Stimulated activated CD4-positive, alpha-beta T cell treated with anti-CD3 and anti-CD28 coated beads, Interleukin-15, amount 100 ng/mL, for 1 hour (primary cell): ENCODE measurements at regions not wholly inside any gene's neighbourhood (a gene's known extent, or its start where the extent isn't known, plus 50 kb on each side); places are given as distances from the start of the nearest gene placed in this dataset.

ENCODE experiments used
- DNase-seq, 2 donors: peaks; one replicate each; pipeline ENCODE4 v3.0.0-alpha.2; 2020; ENCODE audit warnings: low read depth in 1 of 2, low spot score in 1 of 2

DNA sequence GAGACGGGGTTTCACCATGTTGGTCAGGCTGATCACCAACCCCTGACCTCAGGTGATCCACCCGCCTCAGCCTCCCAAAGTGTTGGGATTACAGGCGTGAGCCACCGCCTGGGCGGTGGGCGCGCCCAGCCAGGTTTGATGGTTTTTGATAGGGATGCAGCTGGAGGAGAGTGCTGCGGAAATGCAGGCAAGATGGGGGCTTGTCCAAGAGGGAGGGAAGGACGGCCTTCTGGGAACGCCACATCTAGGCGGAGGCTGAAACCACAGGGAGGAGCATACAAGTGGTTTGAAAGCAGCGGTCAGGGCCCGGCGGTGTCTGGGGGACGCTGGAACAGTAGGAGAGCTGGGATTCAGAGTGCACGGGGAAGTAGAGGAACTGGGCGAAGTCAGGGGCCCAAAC, 134.6 kb downstream of the VRK1 start:
- DNase-seq, result no peak

DNA sequence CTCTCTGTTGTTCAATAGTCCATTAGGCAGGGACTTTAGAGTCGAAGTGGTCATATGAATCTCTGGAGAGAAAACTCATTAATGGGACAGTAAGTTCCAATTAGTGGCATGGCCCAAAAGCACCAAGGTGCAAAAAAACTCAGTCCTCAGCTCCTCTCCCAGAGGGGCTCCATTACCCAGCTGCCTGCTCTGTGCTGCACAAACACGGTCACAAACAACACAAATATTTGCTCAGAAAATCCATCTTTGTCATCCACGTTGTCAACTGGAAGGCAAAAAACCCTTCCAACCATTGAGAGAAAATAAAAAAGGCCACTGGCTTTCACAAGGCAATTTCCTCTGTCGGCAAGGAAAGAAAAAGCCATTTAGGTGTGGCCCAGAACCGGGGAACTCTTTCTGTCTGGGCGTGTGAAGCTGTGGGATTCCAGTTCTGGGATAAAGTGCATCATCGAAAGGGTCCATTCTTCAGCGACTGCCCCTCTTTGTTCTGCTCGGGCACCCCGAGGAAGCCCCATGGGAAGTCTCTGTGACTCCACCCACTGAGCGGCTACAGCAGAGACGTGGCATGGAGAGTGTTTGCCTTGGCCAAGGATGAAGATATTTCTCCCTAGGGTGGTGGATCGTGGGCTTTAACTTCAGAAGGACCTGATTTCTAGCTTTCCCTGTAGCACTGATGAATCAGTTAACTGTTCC, 137.6 kb downstream of the VRK1 start:
- DNase-seq, result no peak

DNA sequence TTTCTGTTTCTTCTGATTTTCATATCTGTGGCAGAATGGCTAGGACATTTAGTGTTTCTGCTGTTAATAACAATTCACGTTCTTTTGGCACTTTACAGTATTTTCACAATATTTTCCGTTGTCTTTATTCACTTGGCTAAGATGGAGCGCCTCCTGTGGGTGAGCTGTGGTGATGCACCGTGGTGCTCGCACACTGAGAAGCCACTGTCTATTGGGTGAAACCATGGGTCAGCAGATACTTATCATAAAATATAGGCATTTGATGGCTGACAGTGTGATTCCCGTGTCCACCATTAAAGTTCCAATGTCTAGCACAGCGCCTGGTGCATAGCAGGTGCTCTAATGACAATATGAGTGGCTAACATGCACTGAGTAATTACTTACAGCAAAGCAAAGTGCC, 141.8 kb downstream of the VRK1 start:
- no peak for DNase-seq

DNA sequence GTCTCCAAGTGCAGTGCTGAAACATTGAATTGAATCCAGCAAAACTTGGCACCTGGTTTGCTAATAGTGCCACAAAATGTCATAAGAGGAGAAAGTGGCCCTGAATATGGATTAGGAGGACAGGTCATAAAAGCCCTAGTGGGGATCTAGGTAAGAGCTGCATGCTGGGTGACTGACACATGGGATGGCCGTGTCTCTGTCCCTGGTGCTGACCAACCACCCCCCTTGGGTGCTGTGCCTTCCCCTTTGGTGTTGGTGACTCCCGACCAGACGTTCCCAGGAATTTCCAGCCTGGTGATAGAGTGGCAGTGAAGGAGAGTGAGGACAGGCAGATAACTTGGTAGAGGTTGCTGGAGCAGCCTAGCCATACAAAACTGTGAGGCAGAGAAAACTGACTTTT, 142.8 kb downstream of the VRK1 start:
- no peak for DNase-seq

DNA sequence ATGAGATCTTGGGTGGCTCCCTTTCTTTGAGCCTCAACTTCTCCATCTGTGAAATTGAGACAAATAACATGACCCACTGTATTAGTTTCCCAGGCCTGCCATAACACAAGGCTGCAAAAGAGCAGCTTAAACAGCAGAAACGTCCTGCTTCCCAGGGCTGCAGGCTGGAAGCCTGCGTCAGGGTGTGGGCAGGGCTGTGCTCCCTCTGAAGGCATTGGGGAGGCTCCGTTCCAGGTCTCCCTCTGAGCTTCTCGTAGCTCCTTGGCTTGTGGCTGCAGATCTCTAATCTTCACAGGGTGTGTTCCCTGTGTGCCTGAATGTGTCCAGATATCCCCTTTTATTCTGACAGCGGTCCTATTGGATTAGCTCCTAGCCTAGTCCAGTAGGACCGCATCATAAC, 147.1 kb downstream of the VRK1 start:
- DNase-seq, result no peak

DNA sequence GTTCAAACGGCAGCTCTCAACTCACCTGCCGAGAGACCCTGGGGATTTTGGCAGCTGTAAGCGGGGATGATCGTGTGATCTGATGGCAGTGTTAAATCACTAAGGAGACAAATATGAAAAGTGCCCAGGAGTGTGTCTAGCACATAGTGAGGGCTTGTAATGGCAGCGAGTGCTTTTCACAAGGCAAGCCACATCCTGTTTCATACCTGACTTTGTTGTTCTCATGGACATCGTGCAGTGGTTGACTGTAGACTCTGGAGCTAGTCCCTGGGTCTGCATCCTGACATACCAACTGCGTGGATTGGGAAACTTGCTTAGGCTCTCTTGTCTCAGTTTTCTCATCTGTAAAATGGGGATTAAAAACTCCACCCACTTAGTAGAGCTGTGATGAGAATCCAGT, 148.5 kb downstream of the VRK1 start:
- DNase-seq, result no peak

DNA sequence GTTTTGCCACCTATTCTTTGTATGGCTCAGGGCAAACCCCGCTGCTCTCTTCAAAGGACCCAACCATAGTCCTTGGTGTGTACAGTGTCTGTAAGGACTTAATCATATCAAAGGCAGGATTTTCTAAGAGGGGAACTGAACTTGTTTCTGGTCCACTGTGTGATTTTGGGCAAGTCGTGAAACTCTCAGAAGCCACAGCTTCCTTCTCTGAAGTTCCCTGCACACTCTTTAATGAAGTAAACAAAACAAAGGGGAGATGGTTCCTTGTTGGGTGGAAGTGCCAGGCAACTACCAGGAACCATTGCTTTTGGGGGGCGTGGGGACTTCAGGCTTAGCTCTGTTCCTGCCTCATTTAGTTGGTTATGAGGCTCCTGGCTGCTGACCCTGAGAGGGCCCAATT, 152.4 kb downstream of the VRK1 start:
- DNase-seq, result no peak

DNA sequence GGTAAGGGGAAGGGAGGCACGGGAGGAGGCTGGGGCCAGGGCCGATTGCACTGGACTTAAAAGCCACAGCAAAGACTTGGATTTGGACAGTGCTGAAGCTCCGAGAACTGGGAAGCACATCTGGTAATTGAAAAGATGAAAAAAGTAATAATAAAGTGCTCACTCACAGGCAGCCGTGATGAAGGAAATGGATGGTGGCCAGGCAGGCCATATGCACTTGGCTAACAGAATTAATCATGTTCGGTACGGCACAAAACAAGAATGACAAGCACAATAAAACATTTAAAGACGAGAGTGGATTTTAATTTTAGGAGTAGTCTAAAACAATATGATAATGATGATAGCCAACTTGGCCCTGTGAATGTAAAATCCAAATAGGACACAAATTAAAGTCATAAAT, 154.3 kb downstream of the VRK1 start:
- no peak for DNase-seq

DNA sequence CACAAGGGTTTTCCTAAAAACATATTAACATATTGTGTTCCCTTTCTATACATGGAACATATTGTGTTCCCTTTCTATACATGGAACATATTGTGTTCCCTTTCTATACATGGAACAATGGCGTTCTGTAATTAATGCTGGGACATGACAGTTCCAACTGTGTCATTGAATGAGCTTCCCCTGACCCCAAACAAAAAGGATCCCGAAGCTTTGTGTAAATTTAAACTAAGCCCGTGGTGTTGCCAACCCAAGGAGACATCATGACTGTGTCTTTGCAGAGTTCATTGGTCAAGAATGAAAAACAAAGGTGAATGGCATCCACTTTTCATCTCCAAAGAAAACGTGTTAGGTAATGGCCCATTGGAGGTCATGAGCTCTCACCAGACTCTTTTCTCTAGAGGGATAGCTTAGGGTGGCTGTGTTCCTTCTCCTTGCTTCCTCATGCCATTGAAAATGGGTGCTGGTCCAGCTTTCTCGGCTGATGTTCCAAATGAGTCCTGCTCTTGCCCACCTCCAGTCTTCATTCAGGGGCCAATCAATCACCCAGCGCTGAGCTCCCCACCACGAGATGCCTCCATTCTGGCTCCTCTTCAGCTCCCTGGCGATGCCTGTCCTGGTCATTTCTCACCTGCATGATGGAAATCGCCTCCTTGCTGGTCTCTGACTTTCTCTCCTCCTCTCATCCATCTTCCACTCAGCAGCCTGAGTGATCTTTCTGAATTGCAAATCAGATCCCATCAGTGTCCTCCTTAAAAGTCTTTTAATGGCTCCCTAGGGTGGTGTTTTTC, 156.1 kb downstream of the VRK1 start:
- no peak for DNase-seq

DNA sequence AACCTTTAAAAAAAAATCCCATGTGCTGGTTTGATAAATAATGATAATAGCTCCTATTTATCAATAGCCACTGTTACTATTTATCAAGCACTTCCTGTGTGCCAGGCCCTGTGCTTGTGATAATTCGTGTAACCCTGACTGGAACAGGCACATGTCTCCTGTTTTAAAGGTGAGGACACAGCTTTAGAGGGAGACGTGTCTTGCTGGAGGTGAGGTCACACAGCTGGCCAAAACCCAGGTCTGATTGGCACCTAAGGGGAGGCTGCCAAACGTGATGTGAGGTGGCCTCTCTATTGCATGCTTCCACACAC, 156.6 kb downstream of the VRK1 start:
- no peak for DNase-seq

DNA sequence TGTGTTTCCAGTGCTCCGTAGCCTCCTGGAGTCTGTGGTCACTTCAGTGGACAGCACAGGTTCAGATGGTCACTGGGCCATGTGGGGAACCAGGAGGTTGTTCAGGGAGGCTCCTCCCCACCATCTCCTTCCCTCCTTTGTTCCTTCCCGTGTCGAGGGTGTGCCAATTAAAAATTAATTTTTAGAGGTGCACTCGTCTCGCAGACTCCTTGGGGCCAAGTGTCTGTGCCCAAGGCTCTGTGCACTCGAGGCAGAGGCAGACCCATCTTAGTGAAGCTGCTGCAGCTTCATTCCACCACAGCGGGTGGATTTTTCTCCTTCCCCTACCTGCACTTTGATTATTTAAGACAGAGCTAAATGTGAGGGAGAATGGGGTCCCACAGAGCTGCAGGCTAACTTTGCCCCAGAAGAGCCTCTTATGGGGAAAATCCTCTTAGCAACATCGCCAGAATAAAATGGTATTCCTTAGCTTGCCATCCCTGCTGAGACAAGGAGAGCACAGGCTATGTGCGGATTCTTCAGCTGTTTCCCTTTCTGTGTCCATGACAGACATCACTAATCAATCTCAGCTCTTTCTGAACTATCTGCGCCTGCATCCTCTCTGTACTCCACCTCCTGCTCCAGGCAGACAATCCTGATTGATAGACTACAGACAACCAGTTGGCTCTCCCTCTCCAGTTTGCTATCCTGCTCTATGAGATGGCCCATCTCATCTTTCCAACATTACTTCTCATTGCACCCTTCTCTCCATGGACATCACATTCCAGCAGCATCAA, 159.5 kb downstream of the VRK1 start:
- DNase-seq, result no peak

DNA sequence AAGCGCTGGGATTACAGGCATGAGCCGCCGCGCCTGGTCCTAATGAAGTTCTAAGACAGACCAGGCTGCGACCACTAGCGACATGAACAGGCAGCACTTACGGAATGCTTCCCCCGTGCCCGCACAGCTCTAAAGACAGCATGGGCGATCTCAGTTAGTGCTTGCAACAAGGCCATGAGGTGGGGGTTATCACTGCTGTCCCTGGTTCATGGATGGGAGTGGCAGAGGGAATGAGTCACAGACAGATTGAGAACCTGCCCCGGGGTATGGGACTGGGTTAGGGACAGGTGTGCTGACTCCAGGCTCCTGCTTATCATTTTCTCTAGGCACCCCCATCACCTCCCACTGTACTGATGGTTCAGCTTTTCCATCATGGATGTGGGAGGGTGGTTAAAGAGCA, 160.9 kb downstream of the VRK1 start:
- no peak for DNase-seq

DNA sequence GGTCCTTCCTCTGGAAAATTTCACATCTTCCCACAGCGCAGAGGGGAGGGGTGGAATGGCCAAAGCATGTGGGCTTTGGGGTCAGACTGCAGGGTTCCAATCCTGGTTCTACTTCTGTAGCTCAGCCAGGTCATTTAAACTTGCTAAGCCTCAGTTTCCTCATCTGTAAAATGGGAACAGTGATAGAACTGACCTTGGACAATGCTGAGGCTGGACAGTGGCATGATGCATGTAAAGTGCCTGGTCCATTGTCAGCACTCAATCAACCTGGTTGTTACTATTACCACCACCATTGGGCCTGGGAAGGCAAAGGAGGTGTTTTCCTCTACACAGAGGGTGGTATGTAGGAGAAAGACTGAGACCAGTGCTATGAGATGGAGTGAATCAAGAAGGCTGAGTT, 162.8 kb downstream of the VRK1 start:
- no peak for DNase-seq

DNA sequence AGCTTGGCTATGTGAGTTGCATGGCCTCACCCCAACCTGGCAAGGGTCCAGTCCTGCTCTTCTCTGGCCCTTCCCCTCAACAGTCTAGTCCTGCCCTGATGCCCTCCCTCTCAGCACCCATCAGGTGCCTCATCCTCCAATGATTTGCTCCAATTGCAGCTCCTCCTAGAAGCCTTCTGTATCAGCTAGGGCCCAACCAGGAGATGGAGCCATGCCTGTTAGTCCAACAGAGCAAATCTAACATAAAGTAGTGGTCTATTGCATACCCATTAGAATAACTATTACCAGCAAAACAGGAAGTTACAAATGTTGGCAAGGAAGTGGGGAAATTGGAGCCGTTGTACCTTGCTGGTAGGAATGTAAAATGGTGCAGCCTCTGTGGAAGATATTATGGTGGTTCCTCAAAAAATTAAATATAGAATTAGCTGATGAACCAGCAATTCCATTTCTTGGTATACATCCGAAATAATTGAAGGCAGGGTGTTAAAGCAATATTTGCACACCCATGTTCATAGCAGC, 163.5 kb downstream of the VRK1 start:
- no peak for DNase-seq

DNA sequence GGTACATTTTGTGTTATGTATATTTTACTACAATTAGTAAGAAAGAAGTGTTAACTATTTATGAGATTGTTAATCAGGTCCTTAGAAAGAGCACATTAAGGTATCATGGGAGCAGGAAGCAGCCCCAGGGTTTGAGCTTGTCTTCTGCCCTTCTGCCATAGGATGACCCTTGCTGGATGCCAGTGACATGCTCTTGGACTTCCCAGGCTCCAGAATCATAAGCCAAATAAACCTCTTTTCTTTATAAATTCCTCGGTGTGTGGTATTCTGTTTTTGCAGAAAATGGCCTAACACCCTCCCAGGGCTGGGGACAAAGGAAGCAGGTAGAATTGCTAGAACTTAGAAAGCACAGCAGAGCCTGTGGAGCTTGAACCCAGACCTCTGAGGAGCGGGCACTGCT, 164.7 kb downstream of the VRK1 start:
- DNase-seq, result no peak

DNA sequence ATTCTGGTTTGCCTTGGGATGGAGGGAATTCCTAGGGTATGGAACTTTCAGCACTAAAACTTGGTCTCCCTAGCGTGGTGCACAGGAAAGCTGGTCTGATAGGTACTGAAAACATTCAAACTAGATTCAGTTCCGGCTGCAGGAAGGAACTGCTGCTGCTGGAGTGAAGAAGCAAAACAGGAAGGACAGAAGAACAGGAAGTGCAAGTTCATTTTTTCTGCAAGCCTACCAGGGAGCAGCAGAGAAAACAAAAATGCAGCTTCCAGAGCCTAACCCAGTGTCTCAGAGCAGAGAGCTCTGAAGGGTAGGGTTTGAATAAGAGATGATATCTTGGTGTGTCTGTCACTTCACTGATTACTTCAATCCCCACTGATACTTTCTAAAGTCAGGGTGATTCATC, 165.2 kb downstream of the VRK1 start:
- no peak for DNase-seq

DNA sequence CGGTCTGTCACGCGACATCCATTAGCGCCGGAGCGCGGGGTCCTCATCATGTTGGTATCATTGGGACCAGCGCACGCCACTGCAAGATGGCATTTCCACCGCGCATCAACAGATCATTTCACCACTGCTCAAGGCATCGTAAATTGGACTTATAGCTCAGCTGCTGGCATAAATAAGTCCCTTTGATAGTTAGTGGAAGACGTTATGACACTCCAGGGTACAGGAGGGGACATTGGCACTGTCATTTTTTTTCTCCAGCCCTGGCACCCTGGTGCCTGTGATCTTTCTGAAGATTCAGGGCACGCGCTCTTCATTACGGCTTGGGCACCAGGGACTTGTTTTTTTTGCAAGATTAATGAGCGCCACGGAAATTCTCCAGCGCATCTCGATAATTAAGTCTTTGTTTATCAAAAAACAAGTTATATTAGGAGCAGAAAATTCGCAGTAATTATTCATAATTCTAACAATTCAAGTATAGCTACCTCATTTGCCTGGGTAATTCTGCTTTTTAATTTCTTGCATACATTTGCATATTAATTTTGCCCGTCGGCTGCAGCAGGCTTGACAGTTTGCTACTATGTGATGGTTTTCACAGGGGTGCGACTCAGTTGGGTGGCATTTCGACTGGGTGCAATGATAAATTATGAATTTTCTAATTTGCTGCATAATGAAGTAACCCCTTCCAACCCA, 167.7 kb downstream of the VRK1 start:
- DNase-seq, result no peak

DNA sequence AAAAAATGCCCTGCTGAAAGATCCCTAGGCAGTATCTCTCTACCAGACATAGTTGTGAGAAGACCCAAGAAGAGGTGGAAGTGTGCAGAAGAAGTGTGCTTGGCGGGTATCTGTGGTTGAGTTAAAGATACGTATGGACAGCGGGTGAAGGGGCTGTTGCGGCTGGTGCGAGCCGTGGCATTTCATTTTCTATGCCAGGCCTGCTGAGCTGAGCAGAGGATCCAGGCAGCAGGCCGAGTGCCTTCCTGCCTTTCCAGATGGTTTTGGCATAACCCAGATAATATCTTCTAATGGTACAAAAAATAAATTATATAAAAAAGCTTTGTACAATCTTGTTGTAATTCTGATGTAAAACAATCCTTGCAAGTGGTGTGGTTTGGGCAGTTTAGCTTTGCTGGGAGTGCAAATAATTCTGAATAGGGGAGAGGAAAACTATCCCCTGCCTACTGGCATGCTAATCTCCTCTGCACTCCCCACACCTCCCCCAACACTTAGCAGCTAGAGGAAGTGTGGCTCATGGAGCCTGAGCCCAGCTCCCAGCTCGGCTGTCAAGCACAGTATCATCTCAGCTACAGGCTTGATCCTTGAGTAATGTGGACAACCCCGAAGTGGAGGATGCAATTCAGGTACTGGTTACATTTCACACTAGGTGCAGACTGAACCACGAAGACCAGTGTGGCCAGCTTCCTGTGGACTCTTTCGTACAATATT, 168.9 kb downstream of the VRK1 start:
- DNase-seq, result no peak

DNA sequence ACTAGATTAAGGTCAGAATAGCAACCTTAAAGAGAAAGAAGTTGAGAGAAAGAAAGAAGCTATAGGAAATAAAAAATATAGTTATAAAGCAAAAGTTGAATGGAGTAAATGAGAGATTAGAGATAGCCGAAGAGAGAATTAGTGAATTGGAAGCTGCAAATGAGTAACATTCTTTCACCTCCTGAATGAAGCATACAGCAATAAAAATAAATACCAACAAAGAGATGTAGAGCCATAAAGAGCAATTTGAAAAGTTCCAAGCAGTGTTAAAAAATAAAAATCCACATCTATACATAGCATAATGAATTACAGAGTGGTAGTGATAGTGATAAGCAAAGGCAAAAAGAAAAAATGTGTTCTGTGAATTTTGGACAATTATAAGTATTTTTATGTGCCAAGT, 177.9 kb downstream of the VRK1 start:
- DNase-seq, result no peak

DNA sequence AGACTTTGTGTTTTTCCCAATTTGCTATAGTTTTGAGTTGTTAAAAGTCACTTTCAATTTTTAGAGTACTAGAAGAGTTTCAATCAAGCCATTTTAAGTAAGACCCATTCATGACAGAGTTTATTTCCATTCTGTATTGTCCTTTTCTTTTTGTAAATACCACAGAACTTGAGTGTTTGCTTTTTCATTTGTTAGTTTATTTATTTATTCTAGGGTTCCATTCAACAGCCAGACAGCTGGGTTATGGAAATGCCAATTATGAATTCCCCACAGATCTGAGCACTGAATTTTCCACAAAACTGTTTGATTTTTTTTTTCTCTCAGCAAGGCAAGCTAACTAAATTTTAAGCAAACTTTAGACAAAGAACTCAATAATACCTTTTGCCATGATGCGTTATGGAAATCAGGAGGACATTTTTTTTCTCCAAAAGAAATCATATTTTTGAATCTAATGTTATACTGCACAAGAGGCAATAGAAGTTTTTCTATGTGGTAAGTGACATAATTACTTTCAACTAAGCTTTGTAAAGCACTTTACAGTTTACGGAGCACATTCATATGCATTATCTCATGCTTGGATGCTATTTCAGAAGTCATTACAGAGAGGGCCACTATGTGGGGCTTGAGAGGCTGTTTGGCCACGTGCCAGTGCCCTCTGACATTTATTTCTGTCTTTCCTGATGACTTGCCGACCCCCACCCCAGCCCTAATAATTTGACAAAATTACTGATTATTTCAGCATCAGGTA, 181.5 kb downstream of the VRK1 start:
- no peak for DNase-seq
